Caco-2 (cell line): ENCODE measurements at regions not wholly inside any gene's neighbourhood (a gene's known extent, or its start where the extent isn't known, plus 50 kb on each side); places are given as distances from the start of the nearest gene placed in this dataset.
A peak's percentile ranks its signal among the peaks of the same experiment; 100 is the strongest.

Experiments
- BruUV-seq: library from RNA; stranded (reverse); fragments of 400-500 nt; replicated peaks from 2 replicates; lab custom pipeline; 2021; lab: Mats Ljungman, UMichigan
- CTCF ChIA-PET: fragments of 300-600 bp; sonication (Branson Sonifier 250); formaldehyde crosslinking; loops from one replicate; lab custom pipeline; 2022; ENCODE audit warnings: antibody characterized with exemption; lab: Charles Lee
- POLR2A ChIA-PET: fragments of 300-600 bp; sonication (Branson Sonifier 250); formaldehyde crosslinking; loops from one replicate; lab custom pipeline; 2022; ENCODE audit warnings: antibody characterized with exemption; lab: Charles Lee
- DNase-seq, 2 experiments: peaks; one replicate each; pipeline versions ENCODE4 v3.0.0 to v3.0.0-alpha.2; 2020 to 2022
- H3K27me3 ChIP-seq: replicated peaks from 2 replicates; pipeline ENCODE4 v1.6.0; 2011; ENCODE audit warnings: low read length; ENCODE audit not compliant: control insufficient read depth, insufficient read depth
- H3K36me3 ChIP-seq: 2 replicates; pipeline ENCODE4 v1.5.1; 2011; ENCODE audit warnings: low read length; ENCODE audit not compliant: control insufficient read depth, insufficient read depth
- H3K4me1 ChIP-seq: fragments of 250-450 bp; sonication (Bioruptor Pico); 2 replicates; pipeline ENCODE4 v1.5.1; 2020; ENCODE audit warnings: mild to moderate bottlenecking
- H3K4me3 ChIP-seq: 2 replicates; pipeline ENCODE4 v1.5.1; 2011; ENCODE audit warnings: low read depth, mild to moderate bottlenecking, control low read depth, low read length
- H3K9me3 ChIP-seq: fragments of 250-450 bp; sonication (Bioruptor Pico); 2 replicates; pipeline ENCODE4 v1.5.1; 2020; ENCODE audit warnings: mild to moderate bottlenecking, moderate library complexity
- H3K27ac Mint-ChIP-seq: one replicate; pipeline ENCODE4 v1.8.0; 2022; ENCODE audit warnings: mixed read lengths; ENCODE audit not compliant: unreplicated experiment
- H3K27me3 Mint-ChIP-seq: one replicate; pipeline ENCODE4 v1.8.0; 2022; ENCODE audit warnings: mixed read lengths; ENCODE audit not compliant: insufficient read depth, unreplicated experiment
- H3K36me3 Mint-ChIP-seq: one replicate; pipeline ENCODE4 v1.8.0; 2022; ENCODE audit warnings: mild to moderate bottlenecking, mixed read lengths; ENCODE audit not compliant: insufficient read depth, unreplicated experiment
- H3K4me1 Mint-ChIP-seq: one replicate; pipeline ENCODE4 v1.8.0; 2022; ENCODE audit warnings: low read depth, mixed read lengths; ENCODE audit not compliant: unreplicated experiment
- H3K4me3 Mint-ChIP-seq: one replicate; pipeline ENCODE4 v1.8.0; 2022; ENCODE audit warnings: mild to moderate bottlenecking, moderate library complexity, mixed read lengths; ENCODE audit not compliant: unreplicated experiment
- H3K9me3 Mint-ChIP-seq: one replicate; pipeline ENCODE4 v1.8.0; 2022; ENCODE audit warnings: mixed read lengths; ENCODE audit not compliant: unreplicated experiment
- CTCF ChIP-seq, 2 experiments: fragments of 200-600 bp in 1 of 2; IDR thresholded peaks; 1 replicate in 1 of 2; 2 replicates in 1 of 2; pipeline versions ENCODE4 v1.5.1 to v1.8.0; 2011 to 2022; ENCODE audit warnings: antibody characterized with exemption in 1 of 2, control low read depth in 1 of 2, inconsistent platforms in 1 of 2, low read depth in 1 of 2, low read length in 1 of 2, mild to moderate bottlenecking in 1 of 2, moderate library complexity in 1 of 2; ENCODE audit not compliant: insufficient read depth in 1 of 2, severe bottlenecking in 1 of 2, unreplicated experiment in 1 of 2
- intact Hi-C: fragments of 100-400 bp; cut with micrococcal nuclease; formaldehyde crosslinking; loops from one replicate; pipeline ENCODE4 v1.10.0; 2022; ENCODE audit not compliant: unreplicated experiment

- Mint-ChIP-seq H3K27ac (no peak overlapping the region), H3K4me3 (no peak overlapping the region), H3K9me3 (peaks cover 11% of the 10 kb centered on the region), H3K4me1 (no peaks in the 10 kb centered on the region), H3K36me3 (no peaks in the 10 kb centered on the region), H3K27me3 (no peaks in the 10 kb centered on the region)
- no peak for DNase-seq
- CTCF ChIA-PET = no interaction called here
- Histone ChIP-seq H3K27me3 (no peaks in the 10 kb centered on the region), H3K36me3 (no peaks in the 10 kb centered on the region), H3K9me3 (no peaks in the 10 kb centered on the region; the same call in 1 of the 2 replicates), H3K4me1 (no peaks in the 10 kb centered on the region), H3K4me3 (no peak overlapping the region)
- intact Hi-C loops = no loop called here
- no peak for TF ChIP-seq CTCF (IDR thresholded peaks at IDR 0.05; ENCODE audit: insufficient read depth in 1 of 2, low read depth in 1 of 2, low read length in 1 of 2, severe bottlenecking in 1 of 2, unreplicated experiment in 1 of 2)
- POLR2A ChIA-PET = no interaction called here
- BruUV-seq = no TSS peak
Observed at GRCh38 chr7:10225275-10225674, 748.4 kb upstream of the PHF14 start.

GRCh38 chr7:10237306-10237705 lies 736.4 kb upstream of the PHF14 start:
- H3K36me3 ChIP-seq = no peaks in the 10 kb centered on the region
- no peaks in the 10 kb centered on the region for H3K9me3 ChIP-seq
- H3K4me3 ChIP-seq = no peak overlapping the region
- Mint-ChIP-seq H3K27ac (no peak overlapping the region), H3K27me3 (no peaks in the 10 kb centered on the region), H3K4me1 (no peaks in the 10 kb centered on the region), H3K36me3 (peaks cover 6% of the 10 kb centered on the region), H3K4me3 (no peak overlapping the region), H3K9me3 (no peaks in the 10 kb centered on the region)
- no peak for TF ChIP-seq CTCF (IDR thresholded peaks at IDR 0.05; ENCODE audit: insufficient read depth in 1 of 2, low read depth in 1 of 2, low read length in 1 of 2, severe bottlenecking in 1 of 2, unreplicated experiment in 1 of 2)
- H3K4me1 ChIP-seq = peaks cover 6% of the 10 kb centered on the region; the same call in 1 of the 2 replicates
- no peaks in the 10 kb centered on the region for H3K27me3 ChIP-seq
- intact Hi-C loops = no loop called here
- peak; percentile 49 to 57 for DNase-seq
- no TSS peak for BruUV-seq
- POLR2A ChIA-PET = no interaction called here
- CTCF ChIA-PET = no interaction called here

DNA sequence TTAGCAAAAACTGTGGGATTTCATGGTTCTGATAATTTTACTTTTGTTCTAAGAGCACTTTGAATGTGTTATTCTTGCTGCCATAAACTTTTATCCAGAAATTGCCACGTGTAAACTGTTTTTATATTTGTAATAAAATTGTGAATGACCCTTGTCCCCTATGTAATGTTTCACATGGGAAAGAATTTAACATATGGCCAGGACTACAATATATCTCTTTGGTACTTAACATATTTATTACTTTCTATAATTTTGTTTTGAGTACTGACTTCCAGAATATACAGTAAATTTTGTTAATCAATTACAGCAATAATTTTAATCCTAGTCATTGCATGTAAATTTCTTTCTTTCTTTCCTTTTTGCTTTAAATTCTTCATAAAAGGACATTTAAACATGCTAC lies 735.0 kb upstream of the PHF14 start:
- H3K36me3 ChIP-seq = no peaks in the 10 kb centered on the region
- Mint-ChIP-seq H3K9me3 (no peaks in the 10 kb centered on the region), H3K27me3 (no peaks in the 10 kb centered on the region), H3K4me3 (no peak overlapping the region), H3K36me3 (peaks cover 6% of the 10 kb centered on the region), H3K4me1 (no peaks in the 10 kb centered on the region), H3K27ac (no peak overlapping the region)
- no peak overlapping the region for H3K4me3 ChIP-seq
- H3K4me1 ChIP-seq = peaks cover 6% of the 10 kb centered on the region; the same call in 1 of the 2 replicates
- intact Hi-C loops = no loop called here
- no peaks in the 10 kb centered on the region for H3K9me3 ChIP-seq
- ChIA-PET CTCF (no interaction called here), POLR2A (no interaction called here)
- TF ChIP-seq CTCF (IDR thresholded peaks at IDR 0.05; ENCODE audit: insufficient read depth in 1 of 2, low read depth in 1 of 2, low read length in 1 of 2, severe bottlenecking in 1 of 2, unreplicated experiment in 1 of 2) = no peak
- H3K27me3 ChIP-seq = no peaks in the 10 kb centered on the region
- BruUV-seq = no TSS peak
- DNase-seq = no peak
